HepG2 (cell line): ENCODE measurements at regions not wholly inside any gene's neighbourhood (a gene's known extent, or its start where the extent isn't known, plus 50 kb on each side); places are given as distances from the start of the nearest gene placed in this dataset.

Source experiments
- ATAC-seq: fragments of 200-7000 bp; cut with Tn5 transposase; 3 replicates; pipeline ENCODE4 v1.9.1; 2020; ENCODE audit warnings: mild to moderate bottlenecking, moderate library complexity
- BruUV-seq: library from RNA; stranded (reverse); fragments of 400-500 nt; replicated peaks from 2 replicates; lab custom pipeline; 2021; lab: Mats Ljungman, UMichigan
- CTCF ChIA-PET: fragments of 300-600 bp; formaldehyde crosslinking; extraction: SDS; loops from one replicate; lab custom pipeline; 2021; ENCODE audit warnings: low total read pairs, inconsistent platforms, low intra/inter-chr PET ratio; lab: Yijun Ruan, JAX
- POLR2A ChIA-PET: fragments of 350-600 bp; sonication (Branson Sonifier 250); formaldehyde crosslinking; loops from one replicate; lab custom pipeline; 2020; ENCODE audit warnings: antibody characterized with exemption, inconsistent platforms; lab: Yijun Ruan, JAX
- DNase-seq: peaks from one replicate; pipeline ENCODE4 v3.0.0-alpha.2; 2015; ENCODE audit warnings: low spot score
- FAIRE-seq: peaks from 3 replicates; lab custom pipeline; 2011; peaks lifted over from hg19 to GRCh38; lab: Jason Lieb, UNC
- H2AFZ ChIP-seq: one replicate; pipeline ENCODE4 v1.6.1; 2011; ENCODE audit warnings: low read length, inconsistent platforms
- H3K27ac ChIP-seq: fragments of 300-600 bp; 3 replicates; pipeline ENCODE4 v1.8.0; 2011; ENCODE audit warnings: mixed run types, mild to moderate bottlenecking, mixed read lengths, low read length, inconsistent platforms; ENCODE audit not compliant: insufficient read depth; ENCODE audit errors: extremely low read length
- H3K27me3 ChIP-seq, 2 experiments: fragments of 200-600 bp in 1 of 2; 2 replicates in 1 of 2; 3 replicates in 1 of 2; pipeline versions ENCODE4 v1.6.0 to v1.8.0; 2011; ENCODE audit warnings: low read length in 2 of 2, mild to moderate bottlenecking in 2 of 2, moderate library complexity in 2 of 2, inconsistent platforms in 1 of 2; ENCODE audit not compliant: insufficient read depth in 2 of 2, control insufficient read depth in 1 of 2
- H3K36me3 ChIP-seq, 2 experiments: fragments of 200-600 bp in 1 of 2; replicated peaks in 1 of 2; 2 replicates in 1 of 2; 3 replicates in 1 of 2; pipeline versions ENCODE4 v1.5.1 to v1.8.0; 2011; ENCODE audit warnings: low read length in 2 of 2, inconsistent platforms in 1 of 2; ENCODE audit not compliant: insufficient read depth in 2 of 2, control insufficient read depth in 1 of 2
- H3K4me1 ChIP-seq: 2 replicates; pipeline ENCODE4 v1.5.1; 2012; ENCODE audit warnings: low read length, inconsistent platforms; ENCODE audit not compliant: insufficient read depth
- H3K4me2 ChIP-seq: 2 replicates; pipeline ENCODE4 v1.6.0; 2011; ENCODE audit warnings: low read depth, low read length, inconsistent platforms
- H3K4me3 ChIP-seq, 3 experiments: fragments of 200-600 bp in 1 of 3; sonication (generic), shearing (Covaris generic) in 1 of 3; replicated peaks in 1 of 3; 2 replicates each; pipeline ENCODE4 v1.5.1; 2011 to 2016; ENCODE audit warnings: low read length in 3 of 3, inconsistent platforms in 2 of 3, low read depth in 2 of 3, mild to moderate bottlenecking in 2 of 3, control low read depth in 1 of 3, mixed read lengths in 1 of 3; ENCODE audit not compliant: insufficient read depth in 1 of 3
- H3K79me2 ChIP-seq: one replicate; pipeline ENCODE4 v1.6.1; 2011; ENCODE audit warnings: low read length, inconsistent platforms; ENCODE audit not compliant: insufficient read depth
- H3K9ac ChIP-seq: 2 replicates; pipeline ENCODE4 v1.6.0; 2011; ENCODE audit warnings: mild to moderate bottlenecking, low read depth, low read length, inconsistent platforms; ENCODE audit not compliant: insufficient read depth
- H3K9me3 ChIP-seq: 2 replicates; pipeline ENCODE4 v1.5.1; 2012; ENCODE audit warnings: mild to moderate bottlenecking, low read length
- H4K20me1 ChIP-seq: 2 replicates; pipeline ENCODE4 v1.6.0; 2011; ENCODE audit warnings: inconsistent platforms, mild to moderate bottlenecking, low read length, moderate library complexity; ENCODE audit not compliant: insufficient read depth
- ATM ChIP-seq: fragments of 450-650 bp; IDR thresholded peaks from 2 replicates; pipeline ENCODE4 v1.7.1; 2017; ENCODE audit warnings: mild to moderate bottlenecking, borderline replicate concordance
- FOXA1 ChIP-seq, 2 experiments: fragments of 450-650 bp in 1 of 2; sonication (generic) in 1 of 2; formaldehyde crosslinking in 1 of 2; IDR thresholded peaks; 2 replicates each; pipeline versions ENCODE4 v1.4.0 to v1.6.1; 2016 to 2020; ENCODE audit warnings: missing genetic modification reagents in 1 of 2
- FOXO4 ChIP-seq: sonication (generic); formaldehyde crosslinking; conservative IDR thresholded peaks from 2 replicates; pipeline ENCODE4 v1.8.1; 2023; ENCODE audit warnings: missing genetic modification reagents
- MXI1 ChIP-seq: IDR thresholded peaks from 3 replicates; pipeline ENCODE4 v1.6.1; 2012; ENCODE audit warnings: low read depth, low read length, inconsistent platforms, borderline replicate concordance
- NFYB ChIP-seq: sonication (generic); formaldehyde crosslinking; IDR thresholded peaks from 2 replicates; pipeline ENCODE4 v1.4.0; 2020; ENCODE audit warnings: missing genetic modification reagents
- SATB2 ChIP-seq: sonication (generic); formaldehyde crosslinking; IDR thresholded peaks from 2 replicates; pipeline ENCODE4 v1.5.0; 2020; ENCODE audit warnings: missing genetic modification reagents
- TBP ChIP-seq: sonication (generic); formaldehyde crosslinking; IDR thresholded peaks from 2 replicates; pipeline ENCODE4 v1.5.0; 2020; ENCODE audit warnings: missing genetic modification reagents
- ZNF704 ChIP-seq: sonication (generic); formaldehyde crosslinking; IDR thresholded peaks from 2 replicates; pipeline ENCODE4 v1.8.1; 2023; ENCODE audit warnings: mild to moderate bottlenecking, inconsistent platforms, moderate library complexity, missing genetic modification reagents, borderline replicate concordance
- ZSCAN20 ChIP-seq: sonication (generic); formaldehyde crosslinking; IDR thresholded peaks from 2 replicates; pipeline ENCODE4 v1.4.0; 2020; ENCODE audit warnings: missing genetic modification reagents, mild to moderate bottlenecking, borderline replicate concordance
- WGBS: methylation state at CpG from one replicate; pipeline ENCODE4 v1.1.6; 2017; ENCODE audit warnings: low lambda C conversion rate; 5-methylcytosine and 5-hydroxymethylcytosine counted together
- in situ Hi-C: cut with HindIII; loops from 2 replicates; pipeline ENCODE4 v1.10.0; 2017; ENCODE audit warnings: low pct_unique_long_range_greater_than_20kb; ENCODE audit not compliant: extremely low pct_ligation_motif_present
- intact Hi-C: fragments of 100-400 bp; cut with micrococcal nuclease; formaldehyde crosslinking; loops from one replicate; pipeline ENCODE4 v1.10.0; 2022; ENCODE audit not compliant: unreplicated experiment

- Histone ChIP-seq H3K9ac (no peak overlapping the region), H4K20me1 (no peaks in the 10 kb centered on the region), H3K27me3 (no peaks in the 10 kb centered on the region; a peak in 1 of 5 replicates), H3K4me3 (no peak overlapping the region), H3K4me2 (no peak overlapping the region), H3K27ac (no peak overlapping the region), H3K36me3 (no peaks in the 10 kb centered on the region), H3K4me1 (no peaks in the 10 kb centered on the region), H2AFZ (no peak overlapping the region), H3K9me3 (no peaks in the 10 kb centered on the region), H3K79me2 (no peaks in the 10 kb centered on the region)
- ChIA-PET CTCF (no interaction called here), POLR2A (no interaction called here)
- DNase-seq: no peak
- in situ Hi-C loops (loop anchor here (25.0 kb wide), 1 partner anchor 628 kb away; the partner anchor contains the start of gene LMO4), intact Hi-C loops (no loop called here)
- 55% methylated on average over 5 of the region's 5 CpGs for WGBS
- no peak for ATAC-seq
- no TSS peak for BruUV-seq
- no peak for TF ChIP-seq FOXO4
- no peak for TF ChIP-seq NFYB (CRISPR knock-in tag)
- no peak for TF ChIP-seq FOXA1 (IDR thresholded peaks at IDR 0.05)
- TF ChIP-seq FOXA1 (CRISPR knock-in tag; IDR thresholded peaks at IDR 0.05): no peak
- no peak for TF ChIP-seq MXI1
- TF ChIP-seq ZNF704 (CRISPR knock-in tag): no peak
- TF ChIP-seq ATM: no peak
- no peak for TF ChIP-seq SATB2 (CRISPR knock-in tag)
- no peak for TF ChIP-seq TBP (CRISPR knock-in tag)
- no peak for TF ChIP-seq ZSCAN20
- FAIRE-seq: no peak
Measured at GRCh38 chr1:87965193-87965592, 636.5 kb downstream of the LMO4 start.
